ENCODE measurements at regions not wholly inside any gene's neighbourhood (a gene's known extent, or its start where the extent isn't known, plus 50 kb on each side); places are given as distances from the start of the nearest gene placed in this dataset.

DNA sequence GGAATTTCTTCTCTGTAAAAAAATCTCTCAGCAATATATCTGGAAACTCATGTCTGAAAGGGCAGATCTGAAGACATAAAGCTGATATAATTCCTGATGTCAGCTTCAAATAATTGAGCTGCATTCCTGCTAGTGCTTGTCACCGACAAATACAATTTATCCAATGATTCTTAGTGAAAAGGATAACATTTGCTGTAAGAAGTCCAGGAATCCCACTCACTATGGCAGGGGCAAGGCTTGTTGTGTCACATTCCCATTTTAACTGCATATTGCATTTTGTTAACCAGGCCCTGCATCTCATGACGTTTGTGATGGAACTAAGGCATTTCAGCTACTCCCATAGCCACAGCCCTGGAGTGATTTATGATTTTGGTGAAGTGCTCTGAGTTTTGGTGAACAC lies 160.1 kb upstream of the DAB2 start:
- no peak for DNase-seq

DNA sequence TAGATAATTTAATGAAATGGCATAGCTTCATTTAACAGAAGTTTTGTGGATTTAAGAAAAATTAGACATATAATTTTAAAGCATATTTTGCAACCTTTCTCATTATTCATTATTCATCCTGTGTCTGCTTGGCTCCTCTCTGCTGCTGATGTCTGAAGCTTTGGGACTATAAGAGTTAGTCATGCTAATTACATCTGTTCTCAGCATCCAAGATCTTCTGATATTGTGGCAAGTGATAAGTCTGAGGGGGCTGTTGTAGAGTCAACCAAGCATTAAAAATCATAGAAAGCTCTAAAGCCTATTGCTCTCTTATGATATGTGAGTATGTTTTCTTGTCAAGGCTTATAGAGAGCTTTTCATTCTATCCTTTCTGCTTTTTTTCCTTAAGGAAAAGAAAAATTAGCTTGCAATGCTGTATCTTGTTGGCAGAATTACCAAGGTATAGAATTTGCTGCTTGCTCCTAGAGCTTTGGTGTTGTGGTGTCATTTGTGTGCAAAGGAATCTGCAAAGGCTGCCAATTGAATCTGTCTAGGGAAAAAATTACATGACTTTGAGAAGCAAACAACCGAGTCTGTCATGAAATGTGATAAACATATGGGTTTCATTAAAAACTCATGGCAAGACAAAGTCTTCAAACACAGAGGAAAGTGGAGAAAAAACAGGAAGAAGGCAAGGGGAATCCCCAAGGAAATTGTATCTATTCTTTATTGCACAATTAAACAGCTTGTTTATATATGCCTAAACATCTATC lies 156.1 kb upstream of the DAB2 start:
- peak; percentile 9 for DNase-seq

DNA sequence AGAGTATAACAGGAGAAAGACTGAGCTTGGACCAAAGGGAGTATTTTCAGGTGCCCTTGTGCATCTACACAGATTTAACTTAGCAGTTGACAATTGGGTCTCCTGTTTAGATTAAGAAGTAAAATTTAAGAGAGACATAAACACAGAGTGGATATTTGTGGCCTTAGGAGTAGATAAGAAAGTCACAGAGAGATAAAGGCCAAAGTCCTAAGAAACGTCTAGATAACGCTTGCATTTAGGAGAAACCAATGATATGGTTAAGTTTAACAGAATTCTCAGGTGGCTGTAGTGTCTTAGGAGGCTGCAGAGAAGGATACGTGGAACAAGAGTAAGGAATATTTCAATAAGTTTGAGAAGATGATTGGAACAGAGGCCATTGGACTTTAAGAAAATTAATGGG lies 155.0 kb upstream of the DAB2 start:
- DNase-seq, result no peak

- DNase-seq, result peak; percentile 60
Measured at GRCh38 chr5:39578887-39579497, 154.2 kb upstream of the DAB2 start.

- no peak for DNase-seq
Measured at GRCh38 chr5:39577529-39577928, 152.7 kb upstream of the DAB2 start.

GRCh38 chr5:39570403-39571027 lies 145.7 kb upstream of the DAB2 start:
- DNase-seq, result peak; percentile 79

- DNase-seq, result no peak
Measured at GRCh38 chr5:39569857-39570256, 145.1 kb upstream of the DAB2 start.

GRCh38 chr5:39566891-39567290 lies 142.1 kb upstream of the DAB2 start:
- no peak for DNase-seq

DNA sequence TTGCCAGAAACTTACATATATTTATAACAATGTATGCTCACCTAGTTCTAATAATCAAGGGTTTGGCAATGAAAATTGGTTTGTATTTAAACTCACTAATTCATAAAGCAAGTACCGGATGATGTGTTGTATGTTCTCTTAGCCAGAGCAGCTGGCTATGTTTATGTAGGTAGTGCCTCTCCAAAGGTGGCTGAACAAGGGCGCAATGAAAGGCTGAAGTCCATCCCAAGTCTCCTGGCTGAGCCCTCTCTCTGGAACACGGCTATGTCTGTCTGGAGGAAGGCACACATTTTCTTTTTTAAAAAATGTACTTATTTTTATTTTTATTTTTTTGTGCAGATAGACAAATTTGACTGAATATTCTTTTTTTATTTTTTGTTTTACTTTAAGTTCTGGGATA lies 141.2 kb upstream of the DAB2 start:
- DNase-seq, result no peak

DNA sequence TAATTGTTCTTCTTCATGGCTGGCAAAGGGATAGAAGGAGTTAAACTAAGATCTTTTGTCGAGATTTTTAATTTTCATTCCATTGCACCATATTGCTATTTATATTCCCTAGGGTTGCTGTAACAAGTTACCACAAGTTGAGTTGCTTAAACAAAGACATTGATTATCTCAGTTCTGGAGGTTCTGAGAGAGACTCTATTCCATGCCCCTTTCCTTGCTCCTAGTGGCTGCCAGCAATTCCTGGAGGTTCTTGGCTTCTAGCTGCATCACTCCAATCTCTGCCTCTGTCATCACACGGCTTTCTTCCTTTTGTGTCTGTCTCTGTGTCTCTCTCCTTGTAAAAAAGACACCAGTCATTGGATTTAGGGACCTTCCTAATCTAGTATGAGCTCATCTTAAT lies 136.6 kb upstream of the DAB2 start:
- DNase-seq, result no peak

GRCh38 chr5:39560726-39561125 lies 135.9 kb upstream of the DAB2 start:
- DNase-seq, result no peak

- no peak for DNase-seq
Measured at GRCh38 chr5:39559923-39560322, 135.1 kb upstream of the DAB2 start.

DNA sequence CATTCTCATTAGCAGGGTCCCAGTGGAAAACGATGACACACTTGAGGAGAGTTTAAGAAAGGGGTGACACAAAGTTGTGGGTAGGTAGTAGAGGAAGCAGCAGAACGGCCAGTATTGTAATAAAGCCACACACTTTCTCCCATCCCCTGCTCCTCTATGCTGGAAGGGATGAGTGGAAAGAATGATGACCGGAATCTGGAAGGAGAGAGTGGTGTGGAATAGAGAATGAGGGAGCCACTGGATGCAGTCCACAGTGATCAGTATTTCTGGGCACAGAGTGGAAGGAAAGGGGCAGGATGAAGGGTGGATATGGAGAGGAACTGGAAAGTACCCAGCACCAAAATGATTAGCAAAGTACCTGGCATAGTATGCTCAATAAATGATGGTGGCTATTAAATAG lies 133.8 kb upstream of the DAB2 start:
- DNase-seq, result no peak

DNA sequence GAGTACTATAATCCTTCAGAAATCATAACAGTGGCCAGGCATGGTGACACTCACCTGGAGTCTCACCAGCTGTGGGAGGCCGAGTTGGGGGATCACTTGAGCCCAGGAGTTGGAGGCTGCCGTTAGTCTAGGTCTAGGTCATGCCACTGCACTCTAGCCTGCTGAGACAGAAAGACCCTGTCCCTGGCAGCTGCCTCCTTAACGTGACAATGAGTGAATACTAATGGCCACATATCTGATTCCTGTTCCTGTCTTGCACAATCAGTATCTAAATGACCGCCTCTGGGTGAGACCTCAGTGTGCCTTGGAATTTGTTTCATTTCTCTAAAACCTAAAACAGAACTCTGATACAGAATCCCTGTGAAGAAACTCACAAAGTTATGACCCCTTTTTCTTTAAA lies 131.0 kb upstream of the DAB2 start:
- no peak for DNase-seq

DNA sequence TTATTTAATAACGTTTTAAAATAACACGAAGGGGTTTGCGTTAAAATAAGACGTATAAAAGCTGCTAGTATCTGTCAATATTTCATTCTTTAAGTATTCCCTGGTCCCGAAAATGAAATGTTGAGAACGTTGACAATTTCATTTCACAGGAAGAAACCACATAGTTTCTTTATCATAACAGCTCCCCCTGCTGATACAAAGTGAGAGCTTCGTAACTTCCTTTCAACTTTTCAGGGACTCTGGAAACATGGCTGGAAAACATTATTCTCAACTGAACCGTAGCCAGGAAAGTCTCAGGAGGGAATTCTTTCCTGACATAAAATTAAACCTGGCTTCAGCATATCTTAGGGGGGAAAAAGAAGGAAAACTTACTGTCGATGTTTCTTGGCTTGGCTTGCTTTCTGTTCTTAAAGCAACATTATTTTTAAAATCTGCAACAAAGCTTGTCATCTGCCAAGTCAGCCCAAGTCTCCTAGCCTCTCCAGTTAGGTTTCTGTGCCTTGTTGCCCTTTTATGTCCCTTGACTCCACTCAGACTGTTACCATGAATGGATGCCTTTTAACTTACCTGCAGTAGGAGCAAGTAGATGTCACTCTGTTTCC lies 122.9 kb upstream of the DAB2 start:
- peak; percentile 85 for DNase-seq

DNA sequence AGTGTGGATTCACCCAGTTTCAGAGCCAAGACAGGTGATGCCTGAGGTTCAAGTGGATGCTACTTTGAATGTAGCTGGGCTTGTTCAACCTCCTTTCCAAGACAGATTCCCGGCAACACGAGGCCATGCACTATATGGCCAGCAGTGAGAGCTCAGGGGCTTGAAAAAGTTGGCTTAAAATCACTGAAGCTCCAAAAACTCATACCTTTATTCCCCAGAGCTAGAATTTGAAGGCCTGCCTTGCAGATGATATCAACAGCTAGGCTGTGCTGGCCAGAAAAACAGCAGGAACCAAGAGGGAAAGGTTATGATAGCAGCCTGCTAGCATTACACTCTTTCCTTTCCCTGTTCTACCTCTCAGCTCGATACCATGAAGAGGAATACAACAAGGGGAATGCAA lies 120.2 kb upstream of the DAB2 start:
- DNase-seq, result no peak

- peak; percentile 59 for DNase-seq
Measured at GRCh38 chr5:39543335-39543734, 118.6 kb upstream of the DAB2 start.

GRCh38 chr5:39542511-39543285 lies 117.9 kb upstream of the DAB2 start:
- DNase-seq, result peak; percentile 71

DNA sequence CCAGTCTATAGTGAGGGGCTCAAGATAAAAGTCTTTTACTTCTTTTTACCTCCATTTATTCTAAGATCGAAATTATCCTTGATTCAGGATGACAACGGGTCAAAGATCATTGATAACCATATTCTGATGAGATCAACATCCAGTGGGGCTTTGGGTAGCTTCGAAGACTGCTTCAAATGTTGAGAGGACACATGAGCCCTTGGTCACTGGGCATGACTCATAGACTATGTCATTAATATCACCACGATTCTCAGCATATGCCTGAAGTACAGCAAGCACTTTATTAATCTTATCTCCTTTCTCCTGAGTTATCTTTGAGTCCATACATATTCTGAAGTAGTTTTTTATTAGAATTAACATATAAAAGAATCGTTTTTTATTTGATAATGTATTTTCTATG lies 117.1 kb upstream of the DAB2 start:
- peak; percentile 37 for DNase-seq

- DNase-seq, result no peak
Measured at GRCh38 chr5:39539470-39539869, 114.7 kb upstream of the DAB2 start.

- DNase-seq, result peak; percentile 31
Measured at GRCh38 chr5:39534690-39535089, 109.9 kb upstream of the DAB2 start.

DNA sequence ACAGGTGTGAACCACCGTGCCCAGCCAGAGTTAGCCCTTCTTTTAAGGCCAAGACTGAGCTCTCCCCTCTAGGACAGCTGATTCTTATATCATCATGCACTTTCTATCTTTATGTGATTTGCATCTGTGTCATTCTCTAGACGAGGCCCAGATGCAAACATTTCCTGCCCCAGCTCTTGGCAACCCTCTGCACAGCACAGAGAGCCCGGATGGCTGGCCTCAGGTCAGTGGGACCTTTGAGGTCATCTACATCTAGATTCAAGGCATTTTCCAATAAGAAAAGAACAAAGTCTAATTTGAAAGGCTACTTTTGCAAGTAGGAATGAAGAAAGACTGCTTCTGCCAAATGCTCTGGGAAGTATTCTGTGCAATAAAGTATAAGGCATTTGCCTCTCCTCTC lies 109.0 kb upstream of the DAB2 start:
- peak; percentile 72 for DNase-seq

GRCh38 chr5:39532511-39532910 lies 107.7 kb upstream of the DAB2 start:
- DNase-seq, result no peak
